Spleen (tissue), 7 donors: ENCODE measurements at regions not wholly inside any gene's neighbourhood (a gene's known extent, or its start where the extent isn't known, plus 50 kb on each side); places are given as distances from the start of the nearest gene placed in this dataset.

Experiments
- CTCF ChIP-seq, 11 experiments: fragments of 200-600 bp in 7 of 11; fragments of 450-650 bp in 4 of 11; sonication (generic) in 4 of 11; IDR thresholded peaks in 8 of 11; conservative IDR thresholded peaks in 3 of 11; 1 replicate in 7 of 11; 2 replicates in 4 of 11; pipeline versions ENCODE4 v1.4.0 to v1.8.0; 2016 to 2021; ENCODE audit warnings: antibody characterized with exemption in 11 of 11, inconsistent platforms in 4 of 11, mild to moderate bottlenecking in 1 of 11
- POLR2A ChIP-seq, 3 donors: fragments of 450-650 bp; IDR thresholded peaks; one replicate each; pipeline ENCODE4 v1.5.1; 2017; ENCODE audit warnings: antibody characterized with exemption in 3 of 3, mild to moderate bottlenecking in 1 of 3
- POLR2AphosphoS5 ChIP-seq, 3 donors: sonication (generic); formaldehyde crosslinking; IDR thresholded peaks; one replicate each; pipeline ENCODE4 v1.5.1; 2017; ENCODE audit warnings: antibody characterized with exemption in 3 of 3
- donor health status: DM: no; HTN: no; CAD: no; lungs with moderate emphysema.
- donor health status: DM: no; HTN: no; CAD: no.
- donor health status: DM: no; HTN: no; CAD: no.

- TF ChIP-seq CTCF (IDR thresholded peaks at IDR 0.05 in 8 of 11, conservative IDR thresholded peaks at IDR 0.05 in 3 of 11): no peak
- no peak for TF ChIP-seq POLR2A (IDR thresholded peaks at IDR 0.05)
- TF ChIP-seq POLR2AphosphoS5 (IDR thresholded peaks at IDR 0.05): no peak
Observed at GRCh38 chr12:59075968-59076490, 155.7 kb upstream of the LRIG3 start.
